ENCODE measurements at regions not wholly inside any gene's neighbourhood (a gene's known extent, or its start where the extent isn't known, plus 50 kb on each side); places are given as distances from the start of the nearest gene placed in this dataset.

DNA sequence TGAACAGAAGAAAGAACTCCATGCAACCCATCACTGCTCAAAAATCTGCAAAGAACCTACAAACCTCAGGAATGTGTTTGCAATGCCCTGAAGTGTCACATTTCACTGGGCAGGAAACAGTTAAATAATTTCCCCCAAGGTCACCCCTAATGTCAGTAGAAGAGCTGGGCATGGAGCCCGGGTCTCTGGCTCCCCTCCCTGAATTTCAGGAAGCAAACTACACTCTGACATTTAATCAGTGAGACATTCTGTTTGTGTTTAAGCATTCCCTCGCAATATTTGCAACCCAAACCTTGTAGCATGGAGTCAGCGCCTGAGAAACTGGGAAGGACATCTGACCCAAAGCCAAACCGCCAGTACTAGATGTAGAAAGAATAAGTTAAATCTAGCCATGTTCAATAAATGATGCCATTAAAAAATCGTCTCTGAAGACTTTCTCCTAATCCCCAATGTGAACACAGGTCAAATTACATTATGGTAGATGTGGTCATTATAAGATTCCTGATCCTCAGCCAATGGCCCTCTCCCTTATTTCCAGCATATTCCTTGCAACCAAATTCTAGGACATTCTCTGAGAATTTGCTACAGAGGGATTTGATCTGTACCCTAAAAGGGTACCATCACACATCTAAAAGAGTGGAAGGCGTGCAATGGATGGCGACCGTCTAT is 91.2 kb upstream of the ADTRP start:
- TF ChIP-seq POLR2A (IDR thresholded peaks at IDR 0.05; ENCODE audit: low read depth, low read length) (no peak), TAF1 (IDR thresholded peaks at IDR 0.05; ENCODE audit: low read depth, low read length) (no peak)

Data from GM12891 (cell line).